Cardiac muscle cell (in vitro differentiated cells and primary cell): ENCODE measurements at regions not wholly inside any gene's neighbourhood (a gene's known extent, or its start where the extent isn't known, plus 50 kb on each side); places are given as distances from the start of the nearest gene placed in this dataset.

Experiments used
- DNase-seq, 2 donors: peaks; one replicate each; pipeline versions ENCODE4 v3.0.0 to v3.0.0-alpha.2; 2010 to 2017; ENCODE audit warnings: low read depth in 1 of 2, low spot score in 1 of 2
- H3K27ac ChIP-seq: fragments of 200-600 bp; sonication (generic); 2 replicates; pipeline ENCODE4 v1.5.1; 2016
- H3K27me3 ChIP-seq: fragments of 200-600 bp; sonication (generic); 2 replicates; pipeline ENCODE4 v1.6.0; 2016; ENCODE audit warnings: control low read depth
- H3K36me3 ChIP-seq: fragments of 200-600 bp; sonication (generic); 2 replicates; pipeline ENCODE4 v1.5.1; 2016; ENCODE audit warnings: control low read depth
- H3K4me1 ChIP-seq: fragments of 200-600 bp; sonication (generic); 2 replicates; pipeline ENCODE4 v1.8.1; 2017; ENCODE audit warnings: low read depth, mild to moderate bottlenecking, mixed run types
- H3K4me3 ChIP-seq: fragments of 200-600 bp; sonication (generic); 2 replicates; pipeline ENCODE4 v1.5.1; 2016; ENCODE audit warnings: mild to moderate bottlenecking
- H3K9me3 ChIP-seq: fragments of 200-600 bp; sonication (generic); 2 replicates; pipeline ENCODE4 v1.5.1; 2017; ENCODE audit warnings: low read depth, mild to moderate bottlenecking, control low read depth
- TF ChIP-seq, protein P1 (sequence below): IDR thresholded peaks from 2 replicates; pipeline ENCODE4 v1.5.1; 2012; ENCODE audit warnings: low read depth, mild to moderate bottlenecking, low read length

DNA sequence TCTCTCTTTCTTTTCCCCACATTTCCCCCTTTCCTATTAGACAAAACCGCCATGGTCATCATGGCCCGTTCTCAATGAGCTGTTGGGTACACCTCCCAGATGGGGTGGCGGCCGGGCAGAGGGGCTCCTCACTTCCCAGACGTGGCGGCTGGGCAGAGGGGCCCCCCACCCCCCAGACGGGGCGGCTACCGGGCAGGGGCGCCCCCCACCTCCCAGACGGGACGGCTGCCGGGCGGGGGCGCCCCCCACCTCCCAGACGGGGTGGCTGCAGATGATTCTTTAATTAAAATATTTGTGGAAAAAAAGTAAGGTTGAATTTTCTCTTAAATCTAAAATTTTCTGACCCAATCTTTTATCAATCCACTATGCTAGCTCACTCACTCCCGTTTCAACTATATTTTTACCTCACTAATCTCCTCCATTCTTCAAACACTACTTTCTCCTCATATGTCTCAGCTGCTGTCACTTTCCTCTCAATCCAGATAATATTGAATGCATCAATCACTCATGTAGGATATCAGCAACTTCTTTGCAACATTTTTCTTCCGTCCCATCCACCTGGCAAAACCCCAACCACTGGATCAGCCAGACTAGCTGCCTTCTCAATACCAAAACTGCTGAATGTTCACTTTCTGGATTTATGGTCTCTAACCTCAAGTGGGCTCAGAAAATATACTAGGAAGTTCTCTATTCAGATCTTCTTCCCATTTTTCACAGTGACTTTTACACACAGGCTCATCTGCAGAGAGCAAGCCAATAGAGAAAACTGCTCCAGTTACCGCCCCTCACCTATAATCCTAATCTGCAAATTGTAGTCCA lies 81.1 kb upstream of the TRIM24 start:
- TF ChIP-seq, protein P1, sequence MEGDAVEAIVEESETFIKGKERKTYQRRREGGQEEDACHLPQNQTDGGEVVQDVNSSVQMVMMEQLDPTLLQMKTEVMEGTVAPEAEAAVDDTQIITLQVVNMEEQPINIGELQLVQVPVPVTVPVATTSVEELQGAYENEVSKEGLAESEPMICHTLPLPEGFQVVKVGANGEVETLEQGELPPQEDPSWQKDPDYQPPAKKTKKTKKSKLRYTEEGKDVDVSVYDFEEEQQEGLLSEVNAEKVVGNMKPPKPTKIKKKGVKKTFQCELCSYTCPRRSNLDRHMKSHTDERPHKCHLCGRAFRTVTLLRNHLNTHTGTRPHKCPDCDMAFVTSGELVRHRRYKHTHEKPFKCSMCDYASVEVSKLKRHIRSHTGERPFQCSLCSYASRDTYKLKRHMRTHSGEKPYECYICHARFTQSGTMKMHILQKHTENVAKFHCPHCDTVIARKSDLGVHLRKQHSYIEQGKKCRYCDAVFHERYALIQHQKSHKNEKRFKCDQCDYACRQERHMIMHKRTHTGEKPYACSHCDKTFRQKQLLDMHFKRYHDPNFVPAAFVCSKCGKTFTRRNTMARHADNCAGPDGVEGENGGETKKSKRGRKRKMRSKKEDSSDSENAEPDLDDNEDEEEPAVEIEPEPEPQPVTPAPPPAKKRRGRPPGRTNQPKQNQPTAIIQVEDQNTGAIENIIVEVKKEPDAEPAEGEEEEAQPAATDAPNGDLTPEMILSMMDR = no peak
- no peak for DNase-seq
- no peaks in the 10 kb centered on the region for H3K36me3 ChIP-seq
- H3K9me3 ChIP-seq = no peaks in the 10 kb centered on the region
- H3K27me3 ChIP-seq = no peaks in the 10 kb centered on the region
- no peak overlapping the region for H3K4me3 ChIP-seq
- peaks cover 5% of the 10 kb centered on the region for H3K4me1 ChIP-seq
- H3K27ac ChIP-seq = no peak overlapping the region

DNA sequence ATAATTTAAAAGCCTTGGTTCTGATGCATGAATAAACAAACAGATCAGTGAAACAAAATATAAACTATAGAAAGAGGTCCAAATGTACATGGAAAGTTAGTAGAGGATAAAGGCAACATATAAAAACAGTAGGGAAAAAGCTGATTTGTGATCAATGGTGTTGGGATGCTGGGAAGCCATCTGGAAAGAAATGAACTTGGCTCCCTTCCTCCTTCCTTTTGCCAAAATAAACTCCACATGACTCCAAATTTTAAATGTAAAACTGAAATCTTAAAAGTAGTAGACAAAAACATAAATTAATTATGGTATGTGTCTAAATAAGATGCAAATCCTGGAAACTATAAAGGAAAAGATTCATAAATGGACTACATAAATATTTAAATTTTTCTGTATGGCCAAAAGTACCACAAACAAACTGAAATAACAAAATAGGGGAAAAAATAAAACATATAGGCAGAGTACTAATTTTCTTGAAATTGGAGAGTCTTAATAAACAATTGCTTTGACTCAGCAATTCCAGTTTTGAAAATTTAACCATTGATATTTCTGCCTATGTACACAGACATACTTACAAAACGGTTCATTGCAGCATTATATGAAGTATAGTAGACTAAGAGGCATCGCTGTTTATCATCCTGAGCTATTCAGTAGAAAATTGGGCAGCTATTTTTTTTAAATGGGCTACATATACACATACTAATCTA lies 77.0 kb upstream of the TRIM24 start:
- Histone ChIP-seq H3K27ac (no peak overlapping the region), H3K9me3 (no peaks in the 10 kb centered on the region), H3K4me3 (no peak overlapping the region), H3K4me1 (no peaks in the 10 kb centered on the region), H3K36me3 (no peaks in the 10 kb centered on the region), H3K27me3 (no peaks in the 10 kb centered on the region)
- TF ChIP-seq, protein P1 = no peak
- DNase-seq = no peak

DNA sequence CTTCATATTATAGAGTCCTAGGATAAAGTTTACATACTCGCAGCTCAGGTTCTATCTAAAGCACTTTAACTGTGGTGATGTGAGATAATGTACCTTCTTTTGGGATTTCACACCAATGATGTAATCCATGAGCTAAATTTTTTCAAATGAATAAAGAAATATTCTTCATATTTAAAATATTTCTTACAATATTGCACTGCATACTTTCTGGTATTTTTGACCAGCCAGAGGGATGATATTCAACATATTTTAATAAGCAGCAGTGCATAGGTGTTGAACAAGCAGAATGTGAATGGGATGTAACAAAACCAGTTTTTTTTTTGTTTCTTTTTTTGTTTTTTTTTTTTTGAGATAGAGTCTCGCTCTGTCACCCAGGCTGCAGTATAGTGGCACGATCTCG lies 73.2 kb upstream of the TRIM24 start:
- H3K9me3 ChIP-seq = no peaks in the 10 kb centered on the region
- no peak overlapping the region for H3K4me3 ChIP-seq
- H3K36me3 ChIP-seq = no peaks in the 10 kb centered on the region
- H3K27ac ChIP-seq = no peak overlapping the region
- no peaks in the 10 kb centered on the region for H3K4me1 ChIP-seq
- TF ChIP-seq, protein P1 = no peak
- no peak for DNase-seq
- no peaks in the 10 kb centered on the region for H3K27me3 ChIP-seq

DNA sequence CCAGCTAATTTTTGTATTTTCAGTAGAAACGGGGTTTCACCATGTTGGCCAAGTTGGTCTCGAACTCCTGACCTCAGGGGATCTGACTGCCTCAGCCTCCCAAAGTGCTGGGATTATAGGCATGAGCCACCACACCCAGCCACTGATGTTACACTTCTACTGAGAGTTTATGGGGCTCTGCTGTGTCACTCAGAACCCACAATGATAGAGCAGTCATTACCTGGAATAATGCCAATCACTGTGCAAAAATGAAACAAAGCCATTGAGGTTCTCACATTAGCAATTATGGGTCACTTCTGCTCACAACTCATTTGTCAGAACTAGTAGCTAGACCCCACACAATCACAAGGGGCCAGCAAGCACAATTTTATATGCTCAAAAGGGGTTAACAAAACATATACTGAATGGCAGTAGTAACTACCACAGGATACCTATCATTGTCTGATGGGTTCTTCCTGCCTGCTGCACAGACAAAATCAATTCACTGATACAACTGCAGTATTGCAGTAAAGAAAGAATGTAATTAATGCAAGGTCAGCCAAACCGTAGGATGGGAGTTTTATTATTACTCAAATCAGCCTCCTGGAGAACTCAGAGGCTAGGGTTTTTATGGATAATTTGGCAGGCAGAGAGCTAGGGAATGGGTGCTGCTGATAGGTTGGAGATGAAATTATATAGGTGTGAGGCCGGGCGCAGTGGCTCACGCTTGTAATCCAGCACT lies 72.1 kb upstream of the TRIM24 start:
- H3K27ac ChIP-seq = no peak overlapping the region
- H3K27me3 ChIP-seq = no peaks in the 10 kb centered on the region
- TF ChIP-seq, protein P1 = no peak
- H3K36me3 ChIP-seq = no peaks in the 10 kb centered on the region
- H3K4me1 ChIP-seq = no peaks in the 10 kb centered on the region
- no peak for DNase-seq
- H3K4me3 ChIP-seq = no peak overlapping the region
- H3K9me3 ChIP-seq = no peaks in the 10 kb centered on the region

DNA sequence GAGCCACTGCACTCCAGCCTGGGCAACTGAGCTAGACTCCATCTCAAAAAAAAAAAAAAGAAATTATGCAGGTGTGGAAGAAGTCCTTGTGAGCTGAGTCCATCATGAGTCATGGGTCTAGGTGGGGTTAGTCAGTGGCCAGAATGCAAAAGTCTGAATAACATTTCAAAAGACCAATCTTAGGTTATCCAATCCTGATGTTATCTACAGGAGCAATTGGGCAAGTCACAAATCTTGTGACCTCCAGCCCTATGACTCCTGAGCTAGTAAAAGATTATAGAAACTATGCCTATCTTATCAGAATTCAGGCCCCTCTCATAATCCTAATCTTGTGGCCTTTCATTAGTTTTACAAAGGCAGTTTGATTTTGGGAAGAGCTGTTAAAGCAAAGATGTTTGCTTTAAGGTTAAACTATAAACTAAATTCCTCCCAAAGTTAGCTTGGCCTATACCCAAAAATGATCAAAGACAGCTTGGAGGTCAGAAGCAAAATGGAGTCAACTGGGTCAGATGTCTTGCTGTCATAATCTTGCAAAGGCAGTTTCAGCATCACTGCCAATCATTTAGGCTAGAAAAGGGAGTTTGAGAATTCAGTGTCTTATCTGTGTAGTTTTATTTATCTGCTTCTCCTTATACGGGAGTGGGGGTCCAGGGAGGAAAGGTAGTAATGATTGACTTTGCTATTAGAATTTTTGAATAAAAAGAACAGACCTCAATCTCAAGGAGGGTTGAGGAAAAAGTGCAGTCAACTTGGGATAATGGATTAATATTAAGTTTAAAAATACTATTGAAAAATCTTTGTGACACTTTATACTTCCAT lies 71.2 kb upstream of the TRIM24 start:
- no peak overlapping the region for H3K4me3 ChIP-seq
- DNase-seq = no peak
- no peaks in the 10 kb centered on the region for H3K27me3 ChIP-seq
- TF ChIP-seq, protein P1 = no peak
- no peaks in the 10 kb centered on the region for H3K4me1 ChIP-seq
- H3K27ac ChIP-seq = no peak overlapping the region
- H3K9me3 ChIP-seq = no peaks in the 10 kb centered on the region
- H3K36me3 ChIP-seq = no peaks in the 10 kb centered on the region
